ENCODE measurements at regions not wholly inside any gene's neighbourhood (a gene's known extent, or its start where the extent isn't known, plus 50 kb on each side); places are given as distances from the start of the nearest gene placed in this dataset.

GRCh38 chr2:217149087-217149660 is 289.3 kb upstream of the TNP1 start:
- DNase-seq (ENCODE audit: extremely low spot score), result no peak
- TF ChIP-seq PKNOX1 (IDR thresholded peaks at IDR 0.05) (no peak), L3MBTL2 (conservative IDR thresholded peaks at IDR 0.05) (no peak), FOXK2 (IDR thresholded peaks at IDR 0.05) (no peak), SUZ12 (IDR thresholded peaks at IDR 0.05) (no peak), FOXM1 (IDR thresholded peaks at IDR 0.05; ENCODE audit: borderline replicate concordance) (no peak), ARNT (IDR thresholded peaks at IDR 0.05) (no peak), ELF4 (IDR thresholded peaks at IDR 0.05) (no peak), HDGF (IDR thresholded peaks at IDR 0.05; ENCODE audit: borderline replicate concordance) (no peak), ZNF384 (IDR thresholded peaks at IDR 0.05) (no peak), SP1 (IDR thresholded peaks at IDR 0.05) (no peak), BHLHE40 (IDR thresholded peaks at IDR 0.05; ENCODE audit: borderline replicate concordance) (no peak), FOXA1 (IDR thresholded peaks at IDR 0.05) (no peak), LEF1 (IDR thresholded peaks at IDR 0.05; ENCODE audit: borderline replicate concordance) (no peak), CTBP1 (IDR thresholded peaks at IDR 0.05; ENCODE audit: borderline replicate concordance) (no peak), NFRKB (IDR thresholded peaks at IDR 0.05) (no peak), TARDBP (IDR thresholded peaks at IDR 0.05) (no peak)
- POLR2A ChIA-PET, result no interaction called here
- CTCF ChIA-PET, result no interaction called here

- ChIA-PET CTCF (no interaction called here), POLR2A (no interaction called here)
- DNase-seq (ENCODE audit: extremely low spot score), result no peak
- TF ChIP-seq PKNOX1 (IDR thresholded peaks at IDR 0.05) (no peak), FOXK2 (IDR thresholded peaks at IDR 0.05) (no peak), TARDBP (IDR thresholded peaks at IDR 0.05) (no peak), SUZ12 (IDR thresholded peaks at IDR 0.05) (no peak), FOXM1 (IDR thresholded peaks at IDR 0.05; ENCODE audit: borderline replicate concordance) (no peak), BHLHE40 (IDR thresholded peaks at IDR 0.05; ENCODE audit: borderline replicate concordance) (no peak), SP1 (IDR thresholded peaks at IDR 0.05) (no peak), ARNT (IDR thresholded peaks at IDR 0.05) (no peak), ZNF384 (IDR thresholded peaks at IDR 0.05) (no peak), ELF4 (IDR thresholded peaks at IDR 0.05) (no peak), LEF1 (IDR thresholded peaks at IDR 0.05; ENCODE audit: borderline replicate concordance) (no peak), FOXA1 (IDR thresholded peaks at IDR 0.05) (no peak), HDGF (IDR thresholded peaks at IDR 0.05; ENCODE audit: borderline replicate concordance) (no peak), L3MBTL2 (conservative IDR thresholded peaks at IDR 0.05) (no peak), NFRKB (IDR thresholded peaks at IDR 0.05) (no peak), CTBP1 (IDR thresholded peaks at IDR 0.05; ENCODE audit: borderline replicate concordance) (no peak)
Measured at GRCh38 chr2:217147818-217148217, 288.0 kb upstream of the TNP1 start.

GRCh38 chr2:217146956-217147355 is 287.1 kb upstream of the TNP1 start:
- no peak for TF ChIP-seq FOXA1 (IDR thresholded peaks at IDR 0.05)
- TF ChIP-seq BHLHE40 (IDR thresholded peaks at IDR 0.05; ENCODE audit: borderline replicate concordance), result no peak
- no peak for TF ChIP-seq HDGF (IDR thresholded peaks at IDR 0.05; ENCODE audit: borderline replicate concordance)
- TF ChIP-seq ZNF384 (IDR thresholded peaks at IDR 0.05), result no peak
- no peak for TF ChIP-seq SUZ12 (IDR thresholded peaks at IDR 0.05)
- no peak for TF ChIP-seq CTBP1 (IDR thresholded peaks at IDR 0.05; ENCODE audit: borderline replicate concordance)
- TF ChIP-seq NFRKB (IDR thresholded peaks at IDR 0.05), result no peak
- no peak for TF ChIP-seq TARDBP (IDR thresholded peaks at IDR 0.05)
- TF ChIP-seq ARNT (IDR thresholded peaks at IDR 0.05), result no peak
- no peak for TF ChIP-seq SP1 (IDR thresholded peaks at IDR 0.05)
- no peak for TF ChIP-seq FOXM1 (IDR thresholded peaks at IDR 0.05; ENCODE audit: borderline replicate concordance)
- TF ChIP-seq ELF4 (IDR thresholded peaks at IDR 0.05), result no peak
- no peak for TF ChIP-seq FOXK2 (IDR thresholded peaks at IDR 0.05)
- no peak for TF ChIP-seq L3MBTL2 (conservative IDR thresholded peaks at IDR 0.05)
- no peak for TF ChIP-seq LEF1 (IDR thresholded peaks at IDR 0.05; ENCODE audit: borderline replicate concordance)
- no peak for TF ChIP-seq PKNOX1 (IDR thresholded peaks at IDR 0.05)
- CTCF ChIA-PET, result no interaction called here
- POLR2A ChIA-PET, result no interaction called here
- DNase-seq (ENCODE audit: extremely low spot score), result no peak

- peak; percentile 14 for DNase-seq (ENCODE audit: extremely low spot score)
- TF ChIP-seq FOXM1 (IDR thresholded peaks at IDR 0.05; ENCODE audit: borderline replicate concordance) (no peak), ARNT (IDR thresholded peaks at IDR 0.05) (no peak), ELF4 (IDR thresholded peaks at IDR 0.05) (no peak), FOXA1 (IDR thresholded peaks at IDR 0.05) (no peak), FOXK2 (IDR thresholded peaks at IDR 0.05) (no peak), PKNOX1 (IDR thresholded peaks at IDR 0.05) (no peak), BHLHE40 (IDR thresholded peaks at IDR 0.05; ENCODE audit: borderline replicate concordance) (no peak), LEF1 (IDR thresholded peaks at IDR 0.05; ENCODE audit: borderline replicate concordance) (no peak), HDGF (IDR thresholded peaks at IDR 0.05; ENCODE audit: borderline replicate concordance) (no peak), L3MBTL2 (conservative IDR thresholded peaks at IDR 0.05) (no peak)
- ChIA-PET CTCF (interaction anchor here (1.3 kb wide), 1 partner anchor 14 kb away, joined by 4 read pairs; no protein-coding TSS in a partner anchor), POLR2A (no interaction called here)
Measured at GRCh38 chr2:217142649-217143266, 282.9 kb upstream of the TNP1 start.

GRCh38 chr2:217138284-217138683 is 278.4 kb upstream of the TNP1 start:
- CTCF ChIA-PET, result no interaction called here
- POLR2A ChIA-PET, result no interaction called here
- no peak for DNase-seq (ENCODE audit: extremely low spot score)
- TF ChIP-seq LEF1 (IDR thresholded peaks at IDR 0.05; ENCODE audit: borderline replicate concordance) (no peak), FOXA1 (IDR thresholded peaks at IDR 0.05) (no peak), FOXK2 (IDR thresholded peaks at IDR 0.05) (no peak), FOXM1 (IDR thresholded peaks at IDR 0.05; ENCODE audit: borderline replicate concordance) (no peak)

Measured in HEK293T (cell line).